D341Med (cell line): ENCODE measurements at regions not wholly inside any gene's neighbourhood (a gene's known extent, or its start where the extent isn't known, plus 50 kb on each side); places are given as distances from the start of the nearest gene placed in this dataset.

ENCODE experiments used
- DNase-seq: peaks from one replicate; pipeline ENCODE4 v3.0.0; 2012; ENCODE audit warnings: low spot score

GRCh38 chr20:24777746-24778145 lies 171.3 kb upstream of the CST7 start:
- DNase-seq = no peak

- no peak for DNase-seq
Observed at GRCh38 chr20:24778585-24779031, 170.5 kb upstream of the CST7 start.

GRCh38 chr20:24779131-24779530 lies 169.9 kb upstream of the CST7 start:
- no peak for DNase-seq

- DNase-seq = no peak
Observed at GRCh38 chr20:24779946-24780345, 169.1 kb upstream of the CST7 start.

DNA sequence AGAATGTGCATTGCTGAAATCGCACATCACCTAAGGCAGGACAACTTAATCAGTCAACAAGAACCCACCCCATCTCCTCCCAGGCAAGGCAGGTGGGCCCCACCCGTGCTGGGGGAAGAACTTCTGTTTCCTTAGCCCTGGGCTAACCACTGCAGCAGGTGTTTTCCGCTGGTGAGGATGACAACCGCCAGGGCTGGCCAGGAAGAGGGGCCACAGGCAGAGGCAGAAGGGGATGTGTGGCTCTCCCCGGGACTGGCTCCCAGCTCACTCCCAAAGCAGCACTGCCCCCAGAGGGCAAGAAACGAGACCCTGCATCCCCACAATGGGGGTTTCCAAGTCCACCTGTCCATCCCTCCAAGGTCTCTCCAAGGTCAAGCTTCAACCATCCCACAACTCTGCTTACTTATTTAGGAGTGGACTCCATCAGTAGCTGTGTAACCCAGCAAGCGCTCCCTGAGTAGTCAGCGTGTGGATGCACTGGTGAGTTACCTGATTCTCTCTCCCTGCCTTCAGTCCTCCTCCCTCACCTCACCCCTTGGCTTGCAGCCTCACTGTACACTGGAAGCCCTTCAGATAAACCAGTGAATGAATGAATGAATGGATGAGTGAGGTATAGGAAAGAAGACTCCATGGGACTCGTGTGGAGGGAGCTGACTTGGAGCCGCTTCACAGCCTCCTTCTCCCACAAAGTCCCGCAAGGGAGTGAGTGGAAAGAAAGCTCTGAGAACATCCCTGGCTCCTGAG lies 168.2 kb upstream of the CST7 start:
- peak; percentile 54 for DNase-seq

- DNase-seq = peak; percentile 83
Observed at GRCh38 chr20:24781418-24781980, 167.6 kb upstream of the CST7 start.

DNA sequence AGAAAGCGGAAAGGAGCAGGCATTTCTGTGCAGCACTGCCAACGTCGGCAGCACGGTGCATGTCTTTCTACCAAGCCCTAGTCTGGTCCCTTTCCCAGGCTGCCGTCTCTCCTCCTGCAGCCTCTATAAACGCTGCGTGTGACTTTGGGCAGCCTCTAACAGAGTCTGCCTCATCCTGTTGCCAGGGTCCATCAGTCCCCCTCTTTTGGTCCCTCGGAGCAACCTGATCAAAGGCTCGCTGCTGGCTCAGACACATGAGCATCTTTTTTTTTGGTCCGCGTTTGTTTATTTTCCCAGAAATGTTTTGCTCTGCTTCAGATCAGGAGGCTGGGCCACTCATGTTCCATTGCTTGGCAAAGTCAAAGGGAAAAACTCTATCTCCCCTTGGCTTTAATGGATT lies 166.8 kb upstream of the CST7 start:
- no peak for DNase-seq

DNA sequence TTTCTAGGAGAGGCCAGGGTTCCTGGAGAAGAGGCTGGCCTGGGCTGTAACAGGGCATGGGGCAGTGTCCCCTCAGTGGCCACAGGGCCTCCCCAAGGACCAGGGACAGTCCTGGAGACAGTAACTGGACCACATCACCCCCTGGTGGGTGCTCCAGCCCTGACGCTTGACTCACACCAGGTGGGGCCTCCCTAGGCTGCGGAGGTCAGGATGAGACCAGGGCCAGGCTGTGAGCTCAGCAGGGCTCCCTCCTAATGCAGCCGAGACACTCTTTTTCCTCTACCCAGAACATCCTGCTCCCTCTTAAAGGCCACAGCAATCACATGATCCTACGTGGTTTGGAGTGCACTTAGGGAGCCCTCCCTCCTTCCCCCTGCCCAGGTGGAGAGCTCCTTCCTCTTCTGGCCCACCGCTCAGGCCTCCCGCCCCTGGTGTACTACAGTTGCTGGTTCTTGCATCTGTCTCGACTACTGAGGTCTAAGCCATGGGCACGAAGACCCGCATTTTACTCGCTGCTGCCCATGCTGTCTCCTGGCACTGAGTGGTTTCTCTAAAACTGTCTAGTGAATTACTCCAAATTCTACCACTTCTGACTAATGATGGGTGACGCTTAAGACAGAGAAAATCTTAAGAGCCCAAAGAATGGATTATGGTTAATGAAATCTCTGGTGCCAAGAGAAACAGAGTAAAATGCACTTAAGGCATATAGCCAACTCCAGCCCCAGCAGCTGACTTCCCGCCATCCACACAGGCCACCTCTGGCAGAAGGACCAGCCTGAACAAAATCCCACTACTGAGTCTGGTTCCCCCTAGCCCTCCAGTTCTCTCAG lies 166.1 kb upstream of the CST7 start:
- DNase-seq = peak; percentile 60

DNA sequence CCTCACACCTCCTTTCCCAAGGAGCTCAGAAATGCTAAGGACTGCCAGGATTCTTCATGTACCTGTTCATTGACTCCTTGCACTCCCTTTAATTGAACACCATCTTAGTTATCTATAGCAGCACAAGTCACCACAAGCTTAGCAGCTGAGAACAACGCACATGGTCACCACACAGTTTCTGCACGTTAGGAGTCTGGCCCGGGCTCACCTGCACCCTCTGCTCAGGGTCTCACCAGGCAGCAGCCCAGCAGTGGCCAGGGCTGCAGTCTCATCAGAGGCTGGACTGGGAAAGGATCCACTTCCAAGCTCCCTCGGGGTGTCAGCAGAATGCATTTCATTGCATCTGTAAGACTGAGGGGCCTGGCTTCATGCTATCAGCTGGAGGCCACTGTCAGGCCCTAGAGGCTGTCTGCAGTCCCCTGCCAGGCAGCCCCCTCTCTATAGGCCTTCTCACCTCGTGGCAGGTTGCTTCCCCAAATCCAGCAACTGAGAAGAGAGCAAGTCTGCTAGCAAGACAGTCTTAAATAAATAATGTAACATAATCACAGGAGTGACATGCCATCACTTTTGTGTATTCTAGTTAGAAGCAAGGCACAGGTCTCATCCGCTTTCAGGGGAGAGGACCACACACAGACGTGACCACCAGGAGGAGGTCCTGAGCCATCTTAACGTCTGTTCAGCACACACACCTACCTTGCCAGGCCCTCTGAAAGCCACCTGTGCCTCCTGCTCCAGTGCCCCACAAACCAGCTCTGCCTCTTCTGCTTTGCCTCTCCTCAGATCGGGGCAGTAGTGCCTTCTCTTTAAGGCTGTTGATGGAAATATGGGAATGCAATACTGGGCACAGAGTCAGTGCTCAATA lies 165.2 kb upstream of the CST7 start:
- DNase-seq = peak; percentile 75

DNA sequence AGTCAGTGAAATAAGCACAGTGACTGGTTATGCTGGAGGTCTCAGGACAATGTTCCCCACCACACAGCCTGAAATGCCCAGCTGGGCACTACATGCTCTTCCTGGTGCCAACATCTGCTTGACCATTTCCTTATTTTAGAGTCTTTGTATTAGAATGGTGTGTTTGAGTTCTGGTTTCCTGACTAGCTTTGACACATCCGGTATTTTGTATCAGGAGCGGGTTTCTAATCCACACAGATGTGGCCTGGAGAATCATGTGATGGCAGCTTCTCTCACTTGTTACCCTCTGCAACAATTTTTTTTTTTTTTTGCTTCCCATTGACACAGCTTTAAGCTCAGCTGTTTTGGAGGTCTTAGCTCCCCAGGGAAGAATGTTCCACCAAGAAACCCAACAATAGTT lies 164.5 kb upstream of the CST7 start:
- DNase-seq = no peak

DNA sequence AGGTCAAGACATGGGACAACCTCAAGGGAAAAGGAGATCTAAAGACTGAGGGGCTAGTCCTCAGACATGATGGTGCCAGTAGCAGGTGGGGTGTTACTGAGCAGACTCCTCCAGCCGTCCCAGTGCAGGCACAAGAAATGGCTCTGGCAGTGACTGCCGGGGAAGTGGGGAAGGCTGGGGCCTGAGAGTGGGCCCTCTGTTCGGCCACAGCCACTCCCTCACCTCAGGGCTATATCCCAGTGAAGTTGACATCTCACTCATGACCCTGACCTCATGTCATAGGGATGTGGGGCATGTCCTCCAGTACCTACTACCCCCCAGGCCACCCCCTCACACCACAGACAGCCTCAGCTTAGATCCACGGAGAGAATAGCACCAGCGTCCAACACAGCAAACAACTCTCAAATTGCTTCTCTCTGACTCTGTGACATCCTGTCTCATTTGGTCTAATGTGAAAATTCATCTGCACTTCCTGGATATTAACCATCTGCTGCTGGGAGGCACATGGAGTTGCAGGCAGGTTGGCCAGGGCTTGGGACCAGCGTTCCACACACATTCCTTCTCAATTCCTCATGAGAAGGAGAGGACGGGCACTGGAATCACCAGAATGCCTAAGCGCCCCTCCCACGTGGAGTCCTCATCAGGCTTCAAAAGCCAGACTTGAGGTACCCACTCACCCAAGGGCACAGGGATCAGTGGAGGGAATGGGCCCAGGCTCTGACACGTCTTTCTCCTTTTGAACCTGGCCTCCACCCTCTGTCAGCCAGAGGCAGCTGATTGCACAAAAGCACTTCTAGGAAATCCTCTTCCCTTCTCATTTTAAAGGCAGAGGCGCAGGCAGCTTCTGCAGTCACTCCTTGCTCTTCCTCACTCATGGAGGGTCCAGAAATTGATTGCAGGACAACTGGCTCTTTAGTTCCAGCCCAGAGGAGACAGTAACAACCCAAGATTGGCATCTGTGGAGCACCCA lies 163.6 kb upstream of the CST7 start:
- no peak for DNase-seq

DNA sequence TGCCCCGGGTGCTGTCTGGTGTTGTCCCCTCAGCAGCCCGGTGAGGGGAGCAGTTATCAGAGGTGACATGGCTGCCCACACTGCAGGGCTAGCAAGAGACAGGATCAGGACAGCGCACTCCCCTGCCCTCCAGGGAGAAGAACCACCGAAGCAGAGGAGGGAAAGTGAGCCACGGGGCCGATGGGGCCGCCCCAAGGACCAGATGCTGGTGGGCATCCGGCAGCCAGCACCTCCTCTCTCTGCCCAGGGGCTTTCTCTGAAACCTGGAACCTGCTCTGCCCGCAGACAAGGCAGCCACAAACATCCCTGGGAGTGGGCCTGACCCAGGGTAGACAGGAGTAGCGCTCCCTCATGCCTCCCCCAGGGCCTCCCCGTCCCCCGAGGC lies 163.0 kb upstream of the CST7 start:
- no peak for DNase-seq

GRCh38 chr20:24786646-24787045 lies 162.4 kb upstream of the CST7 start:
- DNase-seq = no peak

DNA sequence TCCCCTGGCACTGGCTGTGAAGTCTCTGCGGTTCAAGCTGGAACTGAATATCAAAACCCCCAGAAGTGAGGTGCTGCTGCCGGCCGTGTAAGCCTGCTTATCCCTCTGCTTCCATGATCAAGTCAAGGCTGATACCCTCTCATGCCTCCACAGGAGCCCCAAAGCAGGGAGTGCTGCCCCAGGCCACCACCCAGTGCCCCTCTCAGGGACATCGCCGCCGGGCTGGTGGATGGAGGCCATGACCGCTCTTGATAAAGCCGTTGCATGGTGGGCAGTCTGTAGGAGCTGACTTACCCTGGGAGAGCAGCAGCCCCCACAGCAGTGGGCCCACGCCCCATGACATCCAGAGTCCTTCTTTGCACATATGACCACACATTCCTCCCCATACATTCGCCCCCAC lies 162.0 kb upstream of the CST7 start:
- no peak for DNase-seq

GRCh38 chr20:24787621-24788020 lies 161.4 kb upstream of the CST7 start:
- DNase-seq = no peak

DNA sequence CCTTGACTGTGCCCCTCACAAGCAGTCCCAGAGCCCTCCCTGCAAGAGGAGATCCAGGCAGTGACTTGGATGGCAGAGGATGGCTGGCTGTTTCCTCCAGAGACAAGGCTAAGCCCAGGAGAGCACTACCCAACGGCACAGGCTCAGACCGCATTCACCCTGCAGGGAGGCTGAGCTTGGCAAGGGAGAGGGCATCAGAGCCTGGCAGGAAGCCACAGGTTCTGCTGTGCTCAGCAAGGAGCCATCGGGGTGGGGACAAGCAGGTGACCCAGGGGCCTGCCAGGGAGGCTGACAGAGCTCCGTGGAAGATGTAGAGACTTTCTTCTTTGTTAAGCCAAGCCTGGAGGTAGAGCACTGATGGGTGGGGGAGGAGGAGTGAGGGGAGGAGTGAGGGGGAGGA lies 159.2 kb upstream of the CST7 start:
- no peak for DNase-seq

- DNase-seq = no peak
Observed at GRCh38 chr20:24790746-24791283, 158.3 kb upstream of the CST7 start.

DNA sequence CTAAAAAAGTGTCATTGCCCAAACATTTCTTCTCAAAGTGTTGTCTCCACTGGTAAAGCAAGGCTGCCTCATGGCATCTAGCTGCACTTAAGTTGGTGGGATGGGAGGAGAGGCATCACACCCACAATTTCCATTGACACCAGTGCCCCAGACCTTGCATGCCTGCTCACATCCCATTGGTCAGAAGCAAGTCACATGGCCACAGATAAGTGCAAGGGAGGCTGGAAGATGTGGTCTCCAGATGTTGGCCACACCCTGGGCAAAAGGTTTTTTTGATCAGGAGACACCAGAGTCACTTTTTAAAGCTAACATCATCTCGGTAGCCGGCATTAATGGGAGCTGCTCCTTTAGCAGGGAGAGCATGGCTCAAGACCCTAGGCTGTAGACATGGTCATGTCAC lies 157.1 kb upstream of the CST7 start:
- no peak for DNase-seq

GRCh38 chr20:24792641-24793495 lies 156.2 kb upstream of the CST7 start:
- no peak for DNase-seq

DNA sequence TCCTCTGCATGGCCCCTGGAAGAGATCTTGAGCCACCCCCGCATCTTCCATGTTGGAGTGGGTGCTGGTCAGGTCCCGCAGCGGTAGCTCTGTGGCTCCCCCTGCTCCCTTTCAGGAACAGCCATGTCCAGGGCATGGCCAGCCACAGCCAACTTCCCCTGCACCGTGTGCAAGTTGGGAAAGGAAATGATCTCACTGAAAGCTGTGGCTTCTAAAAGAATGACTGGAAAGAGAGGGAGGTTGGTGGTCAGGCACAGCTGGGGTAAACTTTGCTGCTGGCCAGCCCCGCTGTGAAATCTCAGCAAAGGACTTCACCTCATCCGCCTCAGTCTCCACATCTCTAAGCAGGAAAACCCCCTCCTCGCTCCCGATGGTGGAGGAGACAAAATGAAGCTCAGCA lies 153.6 kb upstream of the CST7 start:
- no peak for DNase-seq
